ENCODE measurements at regions not wholly inside any gene's neighbourhood (a gene's known extent, or its start where the extent isn't known, plus 50 kb on each side); places are given as distances from the start of the nearest gene placed in this dataset.
A peak's percentile ranks its signal among the peaks of the same experiment; 100 is the strongest.
"Not testable (repeated sequence)": the region's sequence is repeated elsewhere in the genome, so short reads cannot be mapped to it uniquely, and the experiment has no call there.

DNA sequence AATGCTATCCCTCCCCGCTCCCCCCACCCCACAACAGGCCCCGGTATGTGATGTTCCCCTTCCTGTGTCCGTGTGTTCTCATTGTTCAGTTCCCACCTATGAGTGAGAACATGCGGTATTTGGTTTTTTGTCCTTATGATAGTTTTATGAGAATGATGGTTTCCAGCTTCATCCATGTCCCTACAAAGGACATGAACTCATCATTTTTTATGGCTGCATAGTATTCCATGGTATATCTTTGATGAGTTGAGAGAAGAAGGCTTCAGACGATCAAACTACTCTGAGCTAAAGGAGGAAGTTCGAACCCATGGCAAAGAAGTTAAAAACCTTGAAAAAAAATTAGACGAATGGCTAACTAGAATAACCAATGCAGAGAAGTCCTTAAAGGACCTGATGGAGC lies 116.2 kb downstream of the SYF2 start:
- H3K4me1 ChIP-seq (ENCODE audit: insufficient read depth, low read length); POLR2A ChIA-PET: not testable (repeated sequence)
- CTCF ChIA-PET: interaction anchor here (1.5 kb wide), 1 partner anchor 268 kb away, joined by 3 read pairs; no protein-coding TSS in a partner anchor

GRCh38 chr1:25113731-25114130 lies 118.6 kb downstream of the SYF2 start:
- no peaks in the 10 kb centered on the region for H3K27me3 ChIP-seq (ENCODE audit: insufficient read depth, low read length, poor library complexity, severe bottlenecking)
- H3K36me3 Mint-ChIP-seq: peaks cover 2 to 11% (median 4%) of the 10 kb centered on the region in 3 donors
- peaks cover 12 to 22% (median 18%) of the 10 kb centered on the region in 3 donors for H3K4me1 Mint-ChIP-seq
- no peak for DNase-seq
- POLR2A ChIA-PET: no interaction called here
- CTCF ChIA-PET: interaction anchor here (1.6 kb wide), 1 partner anchor 12 kb away, joined by 6 read pairs; no protein-coding TSS in a partner anchor
- H3K9me3 Mint-ChIP-seq: peaks cover 8 to 16% (median 12%) of the 10 kb centered on the region in 5 donors
- no peak overlapping the region for H3K4me3 Mint-ChIP-seq
- H3K27me3 Mint-ChIP-seq: peaks cover 0 to 4% of the 10 kb centered on the region in 2 donors
- no peak overlapping the region for H3K4me3 ChIP-seq (ENCODE audit: low read length)
- no peak overlapping the region for H3K27ac ChIP-seq (ENCODE audit: low read depth, low read length)
- peaks cover 8% of the 10 kb centered on the region for H3K9me3 ChIP-seq (ENCODE audit: low read length)
- peaks cover 9% of the 10 kb centered on the region for H3K4me1 ChIP-seq (ENCODE audit: insufficient read depth, low read length)
- H3K27ac Mint-ChIP-seq: no peak overlapping the region
- no peaks in the 10 kb centered on the region for H3K36me3 ChIP-seq (ENCODE audit: insufficient read depth, low read length)

More for the DNA sequence above, 116.2 kb downstream of the SYF2 start:
- H3K36me3 ChIP-seq (ENCODE audit: insufficient read depth, low read length); H3K27me3 Mint-ChIP-seq; H3K27ac ChIP-seq (ENCODE audit: low read depth, low read length); H3K27me3 ChIP-seq (ENCODE audit: insufficient read depth, low read length, poor library complexity, severe bottlenecking); H3K9me3 ChIP-seq (ENCODE audit: low read length); H3K36me3 Mint-ChIP-seq; H3K27ac Mint-ChIP-seq; H3K4me3 Mint-ChIP-seq; H3K4me3 ChIP-seq (ENCODE audit: low read length); DNase-seq; H3K9me3 Mint-ChIP-seq: not testable (repeated sequence)
- peaks cover 8 to 14% (median 14%) of the 10 kb centered on the region in 3 donors for H3K4me1 Mint-ChIP-seq

- no peak overlapping the region for H3K27ac ChIP-seq (ENCODE audit: low read depth, low read length)
- CTCF ChIA-PET: interaction anchor here (1.1 to 1.6 kb wide), 2 partner anchors 12 to 265 kb away, joined by 3 to 6 read pairs; no protein-coding TSS in a partner anchor
- H3K4me3 ChIP-seq (ENCODE audit: low read length): no peak overlapping the region
- H3K9me3 ChIP-seq (ENCODE audit: low read length): peaks cover 8% of the 10 kb centered on the region
- H3K9me3 Mint-ChIP-seq: peaks cover 8 to 20% (median 15%) of the 10 kb centered on the region in 5 donors
- DNase-seq: no peak
- H3K4me1 Mint-ChIP-seq: peaks cover 12 to 25% (median 16%) of the 10 kb centered on the region in 3 donors
- no peaks in the 10 kb centered on the region for H3K27me3 ChIP-seq (ENCODE audit: insufficient read depth, low read length, poor library complexity, severe bottlenecking)
- H3K36me3 ChIP-seq (ENCODE audit: insufficient read depth, low read length): no peaks in the 10 kb centered on the region
- H3K27me3 Mint-ChIP-seq: peaks cover 0 to 4% of the 10 kb centered on the region in 2 donors
- POLR2A ChIA-PET: no interaction called here
- H3K4me3 Mint-ChIP-seq: no peak overlapping the region
- H3K36me3 Mint-ChIP-seq: peaks cover 2 to 11% (median 4%) of the 10 kb centered on the region in 3 donors
- peaks cover 9% of the 10 kb centered on the region for H3K4me1 ChIP-seq (ENCODE audit: insufficient read depth, low read length)
- H3K27ac Mint-ChIP-seq: peak overlapping the region in 3 of 8 donors; percentile 30 to 74 (median 38)
Measured at GRCh38 chr1:25113086-25113485, 119.2 kb downstream of the SYF2 start.

GRCh38 chr1:25112400-25112799 lies 119.9 kb downstream of the SYF2 start:
- no peak for DNase-seq
- Histone ChIP-seq H3K36me3 (ENCODE audit: insufficient read depth, low read length) (no peaks in the 10 kb centered on the region), H3K4me3 (ENCODE audit: low read length) (no peak overlapping the region), H3K27ac (ENCODE audit: low read depth, low read length) (no peak overlapping the region), H3K9me3 (ENCODE audit: low read length) (peaks cover 8% of the 10 kb centered on the region), H3K4me1 (ENCODE audit: insufficient read depth, low read length) (peaks cover 9% of the 10 kb centered on the region), H3K27me3 (ENCODE audit: insufficient read depth, low read length, poor library complexity, severe bottlenecking) (no peaks in the 10 kb centered on the region)
- Mint-ChIP-seq H3K4me1 (peaks cover 12 to 25% (median 16%) of the 10 kb centered on the region in 3 donors), H3K9me3 (peaks cover 8 to 25% (median 18%) of the 10 kb centered on the region in 5 donors), H3K36me3 (peaks cover 2 to 11% (median 4%) of the 10 kb centered on the region in 3 donors), H3K27me3 (peaks cover 0 to 4% of the 10 kb centered on the region in 2 donors), H3K4me3 (no peak overlapping the region), H3K27ac (peak overlapping the region in 1 of 8 donors; percentile 30)
- POLR2A ChIA-PET: no interaction called here
- CTCF ChIA-PET: interaction anchor here (1.1 to 1.6 kb wide), 2 partner anchors 11 to 265 kb away, joined by 3 to 6 read pairs; no protein-coding TSS in a partner anchor

DNA sequence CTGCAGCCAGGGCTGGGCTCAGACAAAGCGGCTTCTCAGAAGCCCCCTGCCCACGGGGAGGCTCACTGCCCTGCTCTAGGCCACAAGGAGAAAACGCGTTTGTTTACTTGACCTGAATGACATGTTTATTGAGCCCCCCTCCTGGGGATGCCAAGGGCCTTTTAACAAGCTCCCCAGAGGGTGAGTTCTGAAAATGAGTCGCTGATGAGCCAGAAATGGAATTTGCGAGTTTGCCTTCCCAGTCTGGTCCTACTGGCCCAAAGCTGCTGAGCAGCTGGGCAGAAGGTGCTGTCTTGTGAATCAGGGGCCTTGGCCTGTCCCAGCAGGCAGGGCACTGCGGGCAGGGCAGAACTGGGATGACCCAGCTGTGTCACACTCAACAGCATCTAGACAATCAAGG lies 120.6 kb downstream of the SYF2 start:
- DNase-seq: no peak
- ChIA-PET CTCF (no interaction called here), POLR2A (no interaction called here)
- Mint-ChIP-seq H3K4me3 (no peak overlapping the region), H3K27me3 (peaks cover 0 to 4% of the 10 kb centered on the region in 2 donors), H3K36me3 (peaks cover 2 to 11% (median 4%) of the 10 kb centered on the region in 3 donors), H3K4me1 (peaks cover 12 to 25% (median 16%) of the 10 kb centered on the region in 3 donors), H3K27ac (peak overlapping the region in 1 of 8 donors; percentile 57), H3K9me3 (peaks cover 8 to 27% (median 18%) of the 10 kb centered on the region in 5 donors)
- H3K9me3 ChIP-seq (ENCODE audit: low read length): peaks cover 8% of the 10 kb centered on the region
- peaks cover 9% of the 10 kb centered on the region for H3K4me1 ChIP-seq (ENCODE audit: insufficient read depth, low read length)
- no peaks in the 10 kb centered on the region for H3K36me3 ChIP-seq (ENCODE audit: insufficient read depth, low read length)
- no peaks in the 10 kb centered on the region for H3K27me3 ChIP-seq (ENCODE audit: insufficient read depth, low read length, poor library complexity, severe bottlenecking)
- H3K4me3 ChIP-seq (ENCODE audit: low read length): no peak overlapping the region
- no peak overlapping the region for H3K27ac ChIP-seq (ENCODE audit: low read depth, low read length)

GRCh38 chr1:25110485-25110884 lies 121.8 kb downstream of the SYF2 start:
- H3K4me1 Mint-ChIP-seq: peaks cover 21 to 36% (median 23%) of the 10 kb centered on the region in 3 donors
- peaks cover 2 to 11% (median 4%) of the 10 kb centered on the region in 3 donors for H3K36me3 Mint-ChIP-seq
- H3K27me3 Mint-ChIP-seq: peaks cover 0 to 2% of the 10 kb centered on the region in 2 donors
- Histone ChIP-seq H3K27me3 (ENCODE audit: insufficient read depth, low read length, poor library complexity, severe bottlenecking) (no peaks in the 10 kb centered on the region), H3K36me3 (ENCODE audit: insufficient read depth, low read length) (no peaks in the 10 kb centered on the region), H3K27ac (ENCODE audit: low read depth, low read length) (no peak overlapping the region), H3K4me3 (ENCODE audit: low read length) (no peak overlapping the region), H3K4me1 (ENCODE audit: insufficient read depth, low read length) (peaks cover 15% of the 10 kb centered on the region), H3K9me3 (ENCODE audit: low read length) (peaks cover 8% of the 10 kb centered on the region)
- POLR2A ChIA-PET: no interaction called here
- no peak for DNase-seq
- H3K9me3 Mint-ChIP-seq: peaks cover 8 to 32% (median 18%) of the 10 kb centered on the region in 5 donors
- peak overlapping the region in 3 of 8 donors; percentile 55 to 95 (median 60) for H3K27ac Mint-ChIP-seq
- CTCF ChIA-PET: no interaction called here
- H3K4me3 Mint-ChIP-seq: no peak overlapping the region

DNA sequence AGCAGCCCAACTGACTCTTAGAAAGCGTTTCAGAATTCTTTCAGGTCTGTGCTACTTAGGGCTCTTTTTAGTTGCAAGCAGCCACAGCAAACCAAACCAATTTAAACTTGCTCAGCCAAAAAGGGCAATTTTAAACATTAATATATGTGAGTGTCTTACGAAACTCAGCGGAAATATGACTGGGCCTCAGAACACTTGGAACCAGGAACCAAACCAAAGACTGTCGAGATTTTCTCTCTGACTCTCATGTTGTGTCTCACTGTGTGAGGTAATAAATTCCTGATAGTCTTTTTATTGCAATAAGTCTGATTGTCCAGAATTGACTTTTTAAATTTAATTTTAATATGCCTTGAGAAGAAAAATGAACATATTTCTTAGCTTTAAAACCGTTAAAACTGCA lies 122.3 kb downstream of the SYF2 start:
- no peaks in the 10 kb centered on the region for H3K27me3 Mint-ChIP-seq
- CTCF ChIA-PET: no interaction called here

DNA sequence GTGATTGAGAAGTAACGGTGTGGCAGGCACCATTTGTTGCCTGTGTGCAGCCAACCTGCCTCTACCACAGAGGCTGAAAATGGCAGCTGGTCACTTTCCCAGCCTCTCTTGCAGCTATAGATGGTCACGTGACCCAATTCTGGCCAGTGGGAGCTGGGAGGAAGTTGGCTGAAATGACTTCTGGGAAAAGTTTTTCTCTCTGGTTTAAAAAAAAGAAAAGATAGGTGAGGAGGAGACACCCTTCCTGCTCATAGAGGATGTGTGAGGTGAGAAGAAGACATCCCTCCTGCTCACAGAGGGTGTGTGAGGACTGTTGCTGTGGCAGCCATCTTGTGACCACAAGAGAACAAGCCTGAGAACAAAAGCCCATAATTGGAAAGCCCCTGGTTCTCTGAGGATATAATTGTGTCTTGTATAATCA lies 122.8 kb downstream of the SYF2 start:
- Histone ChIP-seq H3K27ac (ENCODE audit: low read depth, low read length) (no peak overlapping the region), H3K36me3 (ENCODE audit: insufficient read depth, low read length) (no peaks in the 10 kb centered on the region), H3K9me3 (ENCODE audit: low read length) (peaks cover 8% of the 10 kb centered on the region), H3K4me1 (ENCODE audit: insufficient read depth, low read length) (peaks cover 15% of the 10 kb centered on the region), H3K4me3 (ENCODE audit: low read length) (no peak overlapping the region), H3K27me3 (ENCODE audit: insufficient read depth, low read length, poor library complexity, severe bottlenecking) (no peaks in the 10 kb centered on the region)
- peak overlapping the region; percentile 59 to 95 (median 88) for H3K27ac Mint-ChIP-seq
- POLR2A ChIA-PET: no interaction called here
- no peaks in the 10 kb centered on the region for H3K27me3 Mint-ChIP-seq
- H3K4me3 Mint-ChIP-seq: peak overlapping the region in 4 of 7 donors; percentile 43 to 76 (median 54)
- peaks cover 20 to 39% (median 21%) of the 10 kb centered on the region in 3 donors for H3K4me1 Mint-ChIP-seq
- peaks cover 8 to 32% (median 18%) of the 10 kb centered on the region in 5 donors for H3K9me3 Mint-ChIP-seq
- H3K36me3 Mint-ChIP-seq: peaks cover 2 to 11% (median 4%) of the 10 kb centered on the region in 3 donors
- CTCF ChIA-PET: no interaction called here
- DNase-seq: peak; percentile 6 to 78 (median 59)

More for the DNA sequence above, 122.3 kb downstream of the SYF2 start:
- DNase-seq: no peak
- H3K4me1 Mint-ChIP-seq: peaks cover 21 to 36% (median 21%) of the 10 kb centered on the region in 3 donors
- Histone ChIP-seq H3K4me1 (ENCODE audit: insufficient read depth, low read length) (peaks cover 15% of the 10 kb centered on the region), H3K9me3 (ENCODE audit: low read length) (peaks cover 8% of the 10 kb centered on the region), H3K4me3 (ENCODE audit: low read length) (no peak overlapping the region), H3K27me3 (ENCODE audit: insufficient read depth, low read length, poor library complexity, severe bottlenecking) (no peaks in the 10 kb centered on the region), H3K36me3 (ENCODE audit: insufficient read depth, low read length) (no peaks in the 10 kb centered on the region), H3K27ac (ENCODE audit: low read depth, low read length) (no peak overlapping the region)
- peaks cover 2 to 11% (median 4%) of the 10 kb centered on the region in 3 donors for H3K36me3 Mint-ChIP-seq
- no peak overlapping the region for H3K4me3 Mint-ChIP-seq
- peaks cover 8 to 32% (median 18%) of the 10 kb centered on the region in 5 donors for H3K9me3 Mint-ChIP-seq
- POLR2A ChIA-PET: no interaction called here
- H3K27ac Mint-ChIP-seq: peak overlapping the region in 6 of 8 donors; percentile 32 to 95 (median 91)
